HCT116 (cell line): ENCODE measurements at regions not wholly inside any gene's neighbourhood (a gene's known extent, or its start where the extent isn't known, plus 50 kb on each side); places are given as distances from the start of the nearest gene placed in this dataset.

ENCODE experiments used
- ATF3 ChIP-seq: IDR thresholded peaks from 2 replicates; pipeline ENCODE4 v1.6.1; 2012
- CBX3 ChIP-seq: IDR thresholded peaks from 2 replicates; pipeline ENCODE4 v1.6.1; 2012; ENCODE audit warnings: low read depth
- CEBPB ChIP-seq: IDR thresholded peaks from 2 replicates; pipeline ENCODE4 v1.6.1; 2012; ENCODE audit warnings: low read depth
- CTCF ChIP-seq, 3 experiments: fragments of 200-600 bp in 1 of 3; sonication (generic) in 1 of 3; IDR thresholded peaks in 2 of 3; conservative IDR thresholded peaks in 1 of 3; 2 replicates each; pipeline ENCODE4 v1.5.1; 2012 to 2017; ENCODE audit warnings: low read depth in 2 of 3, low read length in 2 of 3, antibody characterized with exemption in 1 of 3, borderline replicate concordance in 1 of 3, control low read depth in 1 of 3, mild to moderate bottlenecking in 1 of 3, mixed read lengths in 1 of 3, mixed run types in 1 of 3, moderate library complexity in 1 of 3; ENCODE audit not compliant: insufficient read depth in 1 of 3
- EZH2phosphoT487 ChIP-seq: fragments of 200-600 bp; IDR thresholded peaks from 2 replicates; pipeline ENCODE4 v1.6.1; 2018; ENCODE audit warnings: antibody characterized with exemption, borderline replicate concordance
- MAX ChIP-seq: IDR thresholded peaks from 2 replicates; pipeline ENCODE4 v1.6.1; 2012
- POLR2A ChIP-seq: IDR thresholded peaks from 2 replicates; pipeline ENCODE4 v1.7.0; 2011; ENCODE audit warnings: borderline replicate concordance; ENCODE audit not compliant: insufficient read depth, insufficient read length; ENCODE audit errors: extremely low read depth
- POLR2AphosphoS5 ChIP-seq: IDR thresholded peaks from 2 replicates; pipeline ENCODE4 v1.6.1; 2011; ENCODE audit warnings: mild to moderate bottlenecking, low read depth, low read length, moderate library complexity
- REST ChIP-seq: IDR thresholded peaks from 2 replicates; pipeline ENCODE4 v1.6.1; 2012; ENCODE audit warnings: low read depth
- SIN3A ChIP-seq: IDR thresholded peaks from 2 replicates; pipeline ENCODE4 v1.6.1; 2012; ENCODE audit warnings: low read depth
- SP1 ChIP-seq: IDR thresholded peaks from 2 replicates; pipeline ENCODE4 v1.6.1; 2012; ENCODE audit warnings: low read depth
- YY1 ChIP-seq: IDR thresholded peaks from 2 replicates; pipeline ENCODE4 v1.6.1; 2011; ENCODE audit warnings: low read length, low read depth, moderate library complexity, mild to moderate bottlenecking; ENCODE audit not compliant: insufficient replicate concordance; ENCODE audit errors: extremely low read depth
- ZNF274 ChIP-seq: fragments of 200-500 bp; sonication (Bioruptor generic); IDR thresholded peaks from 2 replicates; pipeline ENCODE4 v1.6.1; 2014; ENCODE audit warnings: mild to moderate bottlenecking, low read depth, low read length, inconsistent platforms

GRCh38 chr5:21672360-21672759, 1180.8 kb downstream of the CDH12 start:
- no peak for TF ChIP-seq POLR2A
- TF ChIP-seq CTCF (IDR thresholded peaks at IDR 0.05 in 2 of 3, conservative IDR thresholded peaks at IDR 0.05 in 1 of 3; ENCODE audit: borderline replicate concordance in 1 of 3, insufficient read depth in 1 of 3, low read depth in 2 of 3, low read length in 2 of 3) = no peak
- TF ChIP-seq YY1 = no peak
- TF ChIP-seq MAX = no peak
- no peak for TF ChIP-seq ZNF274
- no peak for TF ChIP-seq CBX3
- no peak for TF ChIP-seq EZH2phosphoT487
- TF ChIP-seq ATF3 = no peak
- no peak for TF ChIP-seq CEBPB
- no peak for TF ChIP-seq POLR2AphosphoS5
- no peak for TF ChIP-seq REST
- no peak for TF ChIP-seq SIN3A
- TF ChIP-seq SP1 = no peak
